PC-3 (cell line): ENCODE measurements at regions not wholly inside any gene's neighbourhood (a gene's known extent, or its start where the extent isn't known, plus 50 kb on each side); places are given as distances from the start of the nearest gene placed in this dataset.
A peak's percentile ranks its signal among the peaks of the same experiment; 100 is the strongest.

Experiments used
- ATAC-seq: fragments of 200-7000 bp; cut with Tn5 transposase; 2 replicates; pipeline ENCODE4 v1.9.1; 2020; ENCODE audit warnings: mild to moderate bottlenecking, moderate library complexity
- BruUV-seq: library from RNA; stranded (reverse); fragments of 400-500 nt; replicated peaks from 2 replicates; lab custom pipeline; 2021; lab: Mats Ljungman, UMichigan
- CTCF ChIA-PET: fragments of 300-600 bp; sonication (Branson Sonifier 250); formaldehyde crosslinking; loops from one replicate; lab custom pipeline; 2022; ENCODE audit warnings: antibody characterized with exemption; lab: Charles Lee
- POLR2A ChIA-PET: fragments of 300-600 bp; sonication (Branson Sonifier 250); formaldehyde crosslinking; loops from one replicate; lab custom pipeline; 2022; ENCODE audit warnings: antibody characterized with exemption; ENCODE audit not compliant: unreplicated experiment; lab: Charles Lee
- DNase-seq: peaks from one replicate; pipeline ENCODE4 v3.0.0-alpha.2; 2015
- H2AFZ ChIP-seq: fragments of 300-600 bp; sonication (generic); 2 replicates; pipeline ENCODE4 v1.6.0; 2016; ENCODE audit warnings: antibody characterized with exemption, low read length
- H3F3A ChIP-seq: fragments of 300-600 bp; sonication (generic); one replicate; pipeline ENCODE4 v1.6.0; 2017; ENCODE audit warnings: antibody characterized with exemption, low read length, control low read depth, mild to moderate bottlenecking; ENCODE audit not compliant: unreplicated experiment
- H3K27ac ChIP-seq: fragments of 300-600 bp; sonication (generic); 2 replicates; pipeline ENCODE4 v1.5.1; 2016; ENCODE audit warnings: mild to moderate bottlenecking, low read length
- H3K27me3 ChIP-seq: fragments of 300-600 bp; sonication (generic); 2 replicates; pipeline ENCODE4 v1.6.1; 2016; ENCODE audit warnings: low read length, mixed read lengths
- H3K36me3 ChIP-seq: fragments of 300-600 bp; sonication (generic); 2 replicates; pipeline ENCODE4 v1.6.1; 2016; ENCODE audit warnings: low read depth, mixed run types, low read length, mixed read lengths
- H3K4me1 ChIP-seq: fragments of 300-600 bp; sonication (generic); 2 replicates; pipeline ENCODE4 v1.5.1; 2016; ENCODE audit warnings: low read length; ENCODE audit not compliant: insufficient read depth
- H3K4me2 ChIP-seq: fragments of 300-600 bp; sonication (generic); 2 replicates; pipeline ENCODE4 v1.6.0; 2016; ENCODE audit warnings: low read length
- H3K4me3 ChIP-seq: fragments of 300-600 bp; sonication (generic); 2 replicates; pipeline ENCODE4 v1.5.1; 2016; ENCODE audit warnings: mild to moderate bottlenecking, low read length, mixed read lengths
- H3K79me2 ChIP-seq: fragments of 300-600 bp; sonication (generic); 2 replicates; pipeline ENCODE4 v1.6.1; 2017; ENCODE audit warnings: low read length, mixed read lengths
- H3K9ac ChIP-seq: fragments of 300-600 bp; sonication (generic); 2 replicates; pipeline ENCODE4 v1.6.0; 2016; ENCODE audit warnings: mild to moderate bottlenecking, low read length
- H3K9me2 ChIP-seq: fragments of 300-600 bp; sonication (generic); replicated peaks from 2 replicates; pipeline ENCODE4 v1.6.1; 2016; ENCODE audit warnings: mixed run types, low read length, mixed read lengths
- H3K9me3 ChIP-seq: fragments of 300-600 bp; sonication (generic); 2 replicates; pipeline ENCODE4 v1.6.1; 2016; ENCODE audit warnings: low read length, mixed read lengths
- H4K20me1 ChIP-seq: fragments of 300-600 bp; sonication (generic); 2 replicates; pipeline ENCODE4 v1.6.1; 2016; ENCODE audit warnings: low read length, mixed read lengths
- CTCF ChIP-seq: fragments of 300-600 bp; sonication (generic); conservative IDR thresholded peaks from 2 replicates; pipeline ENCODE4 v1.5.1; 2017; ENCODE audit warnings: antibody characterized with exemption, low read depth, mild to moderate bottlenecking, low read length
- EZH2 ChIP-seq: fragments of 300-600 bp; sonication (generic); IDR thresholded peaks from one replicate; pipeline ENCODE4 v1.6.1; 2017; ENCODE audit warnings: antibody characterized with exemption, mild to moderate bottlenecking, low read length; ENCODE audit not compliant: unreplicated experiment
- EZH2phosphoT487 ChIP-seq: fragments of 300-600 bp; sonication (generic); IDR thresholded peaks from 2 replicates; pipeline ENCODE4 v1.6.1; 2018; ENCODE audit warnings: mild to moderate bottlenecking, antibody characterized with exemption, low read length, borderline replicate concordance
- intact Hi-C: fragments of 100-400 bp; cut with micrococcal nuclease; formaldehyde crosslinking; loops from 2 replicates; pipeline ENCODE4 v1.9.0; 2023

DNA sequence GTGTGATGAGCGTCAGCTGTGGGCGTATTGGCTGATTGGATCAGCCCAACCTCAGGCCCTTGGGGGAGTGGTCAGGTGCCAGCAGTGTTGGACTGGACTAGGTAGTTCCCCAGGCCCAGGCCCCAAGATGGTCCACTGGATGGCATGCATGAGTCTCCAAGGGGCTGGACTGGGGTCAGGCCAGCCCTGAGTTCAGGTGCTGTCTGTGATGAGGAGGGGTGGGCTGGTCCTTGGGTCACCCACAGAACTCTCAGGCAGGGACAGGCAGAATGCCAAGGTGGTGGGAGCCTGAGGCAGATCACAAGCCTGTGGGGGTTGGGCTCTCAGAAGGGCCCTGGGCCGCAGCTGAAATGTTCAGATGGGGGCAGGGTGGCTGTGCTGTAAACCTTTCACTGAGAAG lies 59.5 kb upstream of the THUMPD2 start:
- Histone ChIP-seq H3K4me2 (no peak overlapping the region), H3K9me2 (no peaks in the 10 kb centered on the region), H3F3A (no peaks in the 10 kb centered on the region), H3K4me1 (peaks cover 5% of the 10 kb centered on the region), H3K27ac (no peak overlapping the region), H3K27me3 (no peaks in the 10 kb centered on the region), H3K9ac (no peak overlapping the region), H4K20me1 (no peaks in the 10 kb centered on the region), H2AFZ (no peak overlapping the region), H3K79me2 (no peaks in the 10 kb centered on the region), H3K9me3 (no peaks in the 10 kb centered on the region), H3K36me3 (no peaks in the 10 kb centered on the region), H3K4me3 (no peak overlapping the region)
- ChIA-PET POLR2A (no interaction called here), CTCF (interaction anchor here (1.3 kb wide), 1 partner anchor 13 kb away, joined by 4 read pairs; no protein-coding TSS in a partner anchor)
- intact Hi-C loops = loop anchor here (1.0 kb wide), 1 partner anchor 76 kb away; no protein-coding TSS in a partner anchor
- TF ChIP-seq CTCF = no peak
- ATAC-seq (no peak), DNase-seq (no peak)
- BruUV-seq = no TSS peak

DNA sequence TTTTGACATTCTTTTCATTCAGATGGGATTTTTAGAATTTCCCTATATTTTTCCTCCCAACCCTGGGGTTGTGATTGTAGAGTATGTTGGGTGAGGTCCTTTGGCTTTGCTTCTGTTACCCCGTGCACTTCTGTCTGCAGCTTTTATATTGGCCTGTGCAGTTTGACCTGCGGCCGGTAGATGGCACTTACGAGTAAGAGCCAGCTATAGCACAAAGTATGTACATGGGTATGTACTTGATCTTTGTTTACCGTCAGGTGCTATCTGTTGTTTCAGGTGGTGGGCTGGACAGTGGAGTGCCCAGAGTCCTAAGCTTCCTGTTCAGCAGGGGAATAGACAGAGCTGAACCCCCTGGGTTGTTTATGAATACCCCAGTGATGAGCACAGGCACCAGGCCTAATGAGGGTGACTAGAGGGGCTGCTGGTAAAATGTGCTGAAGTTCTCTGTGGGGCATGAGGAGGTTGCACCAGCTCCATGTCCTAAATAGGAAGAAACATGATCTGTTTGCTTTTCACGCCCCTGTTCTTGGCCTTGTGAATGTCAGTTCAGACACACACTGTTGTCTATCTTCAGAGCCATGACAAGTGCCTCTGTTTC lies 58.9 kb upstream of the THUMPD2 start:
- H3F3A ChIP-seq = no peaks in the 10 kb centered on the region
- no peak overlapping the region for H3K27ac ChIP-seq
- H3K9ac ChIP-seq = no peak overlapping the region
- H2AFZ ChIP-seq = peak overlapping the region; percentile 8; the same call in 1 of the 2 replicates
- no peak overlapping the region for H3K4me2 ChIP-seq
- no TSS peak for BruUV-seq
- peak; percentile 91 for ATAC-seq
- H3K36me3 ChIP-seq = no peaks in the 10 kb centered on the region
- TF ChIP-seq EZH2 (no peak), CTCF (peak; percentile 96), EZH2phosphoT487 (no peak)
- POLR2A ChIA-PET = no interaction called here
- DNase-seq = peak; percentile 75
- H3K27me3 ChIP-seq = no peaks in the 10 kb centered on the region
- CTCF ChIA-PET = interaction anchor here (0.5 to 1.4 kb wide), 4 partner anchors 13 to 280 kb away, joined by 4 to 10 read pairs (median 6); no protein-coding TSS in a partner anchor
- H3K9me2 ChIP-seq = no peaks in the 10 kb centered on the region
- peaks cover 5% of the 10 kb centered on the region for H3K4me1 ChIP-seq
- H3K9me3 ChIP-seq = no peaks in the 10 kb centered on the region
- no peaks in the 10 kb centered on the region for H3K79me2 ChIP-seq
- intact Hi-C loops = loop anchor here (1.0 kb wide), 1 partner anchor 76 kb away; no protein-coding TSS in a partner anchor
- H3K4me3 ChIP-seq = no peak overlapping the region
- no peaks in the 10 kb centered on the region for H4K20me1 ChIP-seq

- Histone ChIP-seq H3F3A (no peaks in the 10 kb centered on the region), H3K36me3 (no peaks in the 10 kb centered on the region), H3K27me3 (no peaks in the 10 kb centered on the region), H3K27ac (no peak overlapping the region), H2AFZ (no peak overlapping the region), H3K4me3 (no peak overlapping the region), H3K4me1 (peaks cover 5% of the 10 kb centered on the region), H3K4me2 (no peak overlapping the region), H3K9ac (no peak overlapping the region), H4K20me1 (no peaks in the 10 kb centered on the region), H3K9me3 (no peaks in the 10 kb centered on the region), H3K79me2 (no peaks in the 10 kb centered on the region), H3K9me2 (no peaks in the 10 kb centered on the region)
- CTCF ChIA-PET = no interaction called here
- no TSS peak for BruUV-seq
- TF ChIP-seq EZH2 (no peak), CTCF (no peak), EZH2phosphoT487 (no peak)
- DNase-seq (no peak), ATAC-seq (no peak)
- POLR2A ChIA-PET = interaction anchor here (0.7 kb wide), 1 partner anchor 80 kb away, joined by 5 read pairs; no protein-coding TSS in a partner anchor
- intact Hi-C loops = no loop called here
Observed at GRCh38 chr2:39836638-39837037, 57.6 kb upstream of the THUMPD2 start.
